Epithelial cell of esophagus (primary cell): ENCODE measurements at regions not wholly inside any gene's neighbourhood (a gene's known extent, or its start where the extent isn't known, plus 50 kb on each side); places are given as distances from the start of the nearest gene placed in this dataset.

Experiments
- DNase-seq: peaks from one replicate; pipeline ENCODE4 v3.0.0; 2010; ENCODE audit warnings: low read depth
- H3K4me3 ChIP-seq: 2 replicates; pipeline ENCODE4 v1.5.1; 2011; ENCODE audit warnings: mild to moderate bottlenecking, low read length, control low read depth
- TF ChIP-seq, protein P1 (sequence below): IDR thresholded peaks from 2 replicates; pipeline ENCODE4 v1.5.1; 2011; ENCODE audit warnings: low read depth, mild to moderate bottlenecking, low read length, control low read depth, inconsistent platforms; ENCODE audit not compliant: insufficient read depth; ENCODE audit errors: missing control alignments

GRCh38 chr7:106599343-106599698 lies 61.6 kb downstream of the CCDC71L start:
- TF ChIP-seq, protein P1, sequence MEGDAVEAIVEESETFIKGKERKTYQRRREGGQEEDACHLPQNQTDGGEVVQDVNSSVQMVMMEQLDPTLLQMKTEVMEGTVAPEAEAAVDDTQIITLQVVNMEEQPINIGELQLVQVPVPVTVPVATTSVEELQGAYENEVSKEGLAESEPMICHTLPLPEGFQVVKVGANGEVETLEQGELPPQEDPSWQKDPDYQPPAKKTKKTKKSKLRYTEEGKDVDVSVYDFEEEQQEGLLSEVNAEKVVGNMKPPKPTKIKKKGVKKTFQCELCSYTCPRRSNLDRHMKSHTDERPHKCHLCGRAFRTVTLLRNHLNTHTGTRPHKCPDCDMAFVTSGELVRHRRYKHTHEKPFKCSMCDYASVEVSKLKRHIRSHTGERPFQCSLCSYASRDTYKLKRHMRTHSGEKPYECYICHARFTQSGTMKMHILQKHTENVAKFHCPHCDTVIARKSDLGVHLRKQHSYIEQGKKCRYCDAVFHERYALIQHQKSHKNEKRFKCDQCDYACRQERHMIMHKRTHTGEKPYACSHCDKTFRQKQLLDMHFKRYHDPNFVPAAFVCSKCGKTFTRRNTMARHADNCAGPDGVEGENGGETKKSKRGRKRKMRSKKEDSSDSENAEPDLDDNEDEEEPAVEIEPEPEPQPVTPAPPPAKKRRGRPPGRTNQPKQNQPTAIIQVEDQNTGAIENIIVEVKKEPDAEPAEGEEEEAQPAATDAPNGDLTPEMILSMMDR: no peak
- H3K4me3 ChIP-seq: no peak overlapping the region
- DNase-seq: peak; percentile 93

DNA sequence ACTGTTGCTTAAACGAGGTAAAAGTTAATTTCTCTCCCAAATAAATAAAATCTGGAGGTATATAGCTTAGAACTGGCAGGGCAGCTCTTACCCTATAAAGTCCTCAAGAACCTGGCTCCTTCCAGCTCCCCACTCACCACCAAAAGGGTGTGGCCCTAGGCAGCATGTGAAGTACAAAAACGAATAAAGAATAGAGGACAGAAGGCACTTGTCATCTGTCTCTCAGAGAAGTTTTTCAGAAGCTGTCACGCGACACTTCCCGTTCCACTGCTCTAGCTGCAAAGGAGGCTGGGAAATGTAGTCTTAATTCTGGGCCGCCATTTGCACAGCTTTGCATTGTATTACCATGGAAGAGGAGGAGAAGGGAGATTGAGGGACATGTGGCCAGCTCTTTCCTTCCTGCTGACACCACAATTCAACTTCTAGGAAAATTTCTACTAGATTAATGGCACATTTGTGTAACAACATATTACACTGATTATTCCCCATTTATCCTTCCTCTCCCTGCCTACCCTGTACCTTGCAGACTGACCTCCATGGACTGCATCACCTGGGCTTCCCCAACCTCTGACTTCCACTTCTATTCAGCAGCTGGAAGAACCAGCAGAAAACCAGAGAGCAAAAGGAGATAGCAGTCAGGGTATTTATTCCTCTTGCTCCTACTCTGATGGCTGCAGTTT lies 62.2 kb downstream of the CCDC71L start:
- DNase-seq: peak; percentile 84
- TF ChIP-seq, protein P1: no peak
- H3K4me3 ChIP-seq: peak overlapping the region; percentile 3

GRCh38 chr7:106597751-106598546 lies 63.0 kb downstream of the CCDC71L start:
- TF ChIP-seq, protein P1: no peak
- DNase-seq: no peak
- no peak overlapping the region for H3K4me3 ChIP-seq

DNA sequence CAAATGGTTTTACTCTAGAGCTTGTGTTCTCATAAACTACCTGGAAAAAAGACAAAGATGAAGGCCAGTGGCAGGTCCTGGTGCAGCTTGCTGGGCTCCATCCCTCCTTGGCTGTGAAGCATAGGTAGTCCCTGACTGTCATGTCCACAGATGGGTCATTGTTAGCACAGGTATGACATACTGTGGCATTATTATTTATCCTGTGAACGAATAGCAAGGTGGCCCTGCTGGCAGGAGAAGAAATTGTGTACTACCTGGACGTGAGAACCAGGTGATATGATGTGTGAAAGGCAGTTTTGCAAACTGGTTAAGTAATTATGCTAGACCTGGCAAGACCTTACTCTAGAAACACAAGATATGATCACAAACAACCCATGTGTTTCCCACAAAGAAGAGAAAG lies 63.9 kb downstream of the CCDC71L start:
- H3K4me3 ChIP-seq: no peak overlapping the region
- DNase-seq: no peak
- TF ChIP-seq, protein P1: no peak

GRCh38 chr7:106595922-106596321 lies 65.0 kb downstream of the CCDC71L start:
- no peak overlapping the region for H3K4me3 ChIP-seq
- TF ChIP-seq, protein P1: no peak
- DNase-seq: no peak

- H3K4me3 ChIP-seq: no peak overlapping the region
- no peak for DNase-seq
- TF ChIP-seq, protein P1: no peak
Observed at GRCh38 chr7:106593028-106593417, 67.9 kb downstream of the CCDC71L start.
